HG03097 (cell line): ENCODE measurements at regions not wholly inside any gene's neighbourhood (a gene's known extent, or its start where the extent isn't known, plus 50 kb on each side); places are given as distances from the start of the nearest gene placed in this dataset.

Experiments used
- ATAC-seq: cut with Tn5 transposase; IDR thresholded peaks from one replicate; pipeline ENCODE4 v1.9.1; 2021; ENCODE audit not compliant: unreplicated experiment, low FRiP score

- no peak for ATAC-seq
Observed at GRCh38 chr20:24118441-24119175, 130.0 kb upstream of the GGTLC1 start.

- no peak for ATAC-seq
Observed at GRCh38 chr20:24118034-24118433, 129.5 kb upstream of the GGTLC1 start.

- no peak for ATAC-seq
Observed at GRCh38 chr20:24117383-24117782, 128.8 kb upstream of the GGTLC1 start.

GRCh38 chr20:24116611-24117010 lies 128.0 kb upstream of the GGTLC1 start:
- no peak for ATAC-seq

- ATAC-seq, result no peak
Observed at GRCh38 chr20:24112360-24112759, 123.8 kb upstream of the GGTLC1 start.

GRCh38 chr20:24111858-24112257 lies 123.3 kb upstream of the GGTLC1 start:
- ATAC-seq, result no peak

- no peak for ATAC-seq
Observed at GRCh38 chr20:24109537-24109936, 121.0 kb upstream of the GGTLC1 start.

- no peak for ATAC-seq
Observed at GRCh38 chr20:24109008-24109407, 120.4 kb upstream of the GGTLC1 start.

GRCh38 chr20:24108581-24108980 lies 120.0 kb upstream of the GGTLC1 start:
- ATAC-seq, result no peak

GRCh38 chr20:24106801-24107445 lies 118.3 kb upstream of the GGTLC1 start:
- no peak for ATAC-seq

GRCh38 chr20:24106150-24106800 lies 117.7 kb upstream of the GGTLC1 start:
- no peak for ATAC-seq

- no peak for ATAC-seq
Observed at GRCh38 chr20:24102749-24103333, 114.3 kb upstream of the GGTLC1 start.

- ATAC-seq, result no peak
Observed at GRCh38 chr20:24102290-24102689, 113.7 kb upstream of the GGTLC1 start.

- ATAC-seq, result peak; percentile 87
Observed at GRCh38 chr20:24100370-24101011, 111.9 kb upstream of the GGTLC1 start.

GRCh38 chr20:24098886-24099285 lies 110.3 kb upstream of the GGTLC1 start:
- ATAC-seq, result no peak

GRCh38 chr20:24097506-24098245 lies 109.1 kb upstream of the GGTLC1 start:
- ATAC-seq, result no peak

GRCh38 chr20:24096864-24097450 lies 108.4 kb upstream of the GGTLC1 start:
- no peak for ATAC-seq

GRCh38 chr20:24096264-24096663 lies 107.7 kb upstream of the GGTLC1 start:
- ATAC-seq, result no peak

GRCh38 chr20:24095756-24096155 lies 107.2 kb upstream of the GGTLC1 start:
- no peak for ATAC-seq

- ATAC-seq, result no peak
Observed at GRCh38 chr20:24095303-24095702, 106.7 kb upstream of the GGTLC1 start.
